Ascending aorta (tissue), 2 donors: ENCODE measurements at regions not wholly inside any gene's neighbourhood (a gene's known extent, or its start where the extent isn't known, plus 50 kb on each side); places are given as distances from the start of the nearest gene placed in this dataset.
"Not testable (repeated sequence)": the region's sequence is repeated elsewhere in the genome, so short reads cannot be mapped to it uniquely, and the experiment has no call there.

Experiments
- DNase-seq, 2 donors: peaks; one replicate each; pipeline ENCODE4 v3.0.0-alpha.2; 2019; ENCODE audit warnings: low spot score in 2 of 2
- H3K27ac ChIP-seq, 2 donors: fragments of 200-600 bp; sonication (generic); one replicate each; pipeline ENCODE4 v1.5.1; 2016 to 2017; ENCODE audit warnings: mild to moderate bottlenecking in 1 of 2
- H3K27me3 ChIP-seq: fragments of 200-600 bp; sonication (generic); one replicate; pipeline ENCODE4 v1.5.1; 2017
- H3K36me3 ChIP-seq, 2 donors: fragments of 200-600 bp; sonication (generic); one replicate each; pipeline ENCODE4 v1.5.1; 2016
- H3K4me1 ChIP-seq, 2 donors: fragments of 200-600 bp; sonication (generic); one replicate each; pipeline ENCODE4 v1.5.1; 2016 to 2017; ENCODE audit warnings: mild to moderate bottlenecking in 1 of 2
- H3K4me3 ChIP-seq, 2 donors: fragments of 200-600 bp; sonication (generic); one replicate each; pipeline ENCODE4 v1.5.1; 2016 to 2017; ENCODE audit warnings: mild to moderate bottlenecking in 1 of 2
- H3K9me3 ChIP-seq, 2 donors: fragments of 200-600 bp; sonication (generic); one replicate each; pipeline ENCODE4 v1.5.1; 2016
- CTCF ChIP-seq, 3 experiments: fragments of 200-600 bp in 2 of 3; fragments of 450-650 bp in 1 of 3; sonication (generic) in 2 of 3; IDR thresholded peaks; one replicate each; pipeline ENCODE4 v1.5.1; 2016 to 2019; ENCODE audit warnings: antibody characterized with exemption in 3 of 3, mild to moderate bottlenecking in 1 of 3, moderate library complexity in 1 of 3
- intact Hi-C: fragments of 100-400 bp; cut with DNase I; formaldehyde crosslinking; loops from one replicate; pipeline ENCODE4 v1.15.1; 2023

GRCh38 chr10:37489658-37490003, 364.2 kb downstream of the ANKRD30A start:
- TF ChIP-seq CTCF (IDR thresholded peaks at IDR 0.05) = no peak
- Histone ChIP-seq H3K36me3 (no peaks in the 10 kb centered on the region), H3K4me3 (no peak overlapping the region), H3K4me1 (no peaks in the 10 kb centered on the region), H3K27ac (no peak overlapping the region), H3K9me3 (no peaks in the 10 kb centered on the region), H3K27me3 (no peaks in the 10 kb centered on the region)
- no peak for DNase-seq
- intact Hi-C loops = no loop called here

DNA sequence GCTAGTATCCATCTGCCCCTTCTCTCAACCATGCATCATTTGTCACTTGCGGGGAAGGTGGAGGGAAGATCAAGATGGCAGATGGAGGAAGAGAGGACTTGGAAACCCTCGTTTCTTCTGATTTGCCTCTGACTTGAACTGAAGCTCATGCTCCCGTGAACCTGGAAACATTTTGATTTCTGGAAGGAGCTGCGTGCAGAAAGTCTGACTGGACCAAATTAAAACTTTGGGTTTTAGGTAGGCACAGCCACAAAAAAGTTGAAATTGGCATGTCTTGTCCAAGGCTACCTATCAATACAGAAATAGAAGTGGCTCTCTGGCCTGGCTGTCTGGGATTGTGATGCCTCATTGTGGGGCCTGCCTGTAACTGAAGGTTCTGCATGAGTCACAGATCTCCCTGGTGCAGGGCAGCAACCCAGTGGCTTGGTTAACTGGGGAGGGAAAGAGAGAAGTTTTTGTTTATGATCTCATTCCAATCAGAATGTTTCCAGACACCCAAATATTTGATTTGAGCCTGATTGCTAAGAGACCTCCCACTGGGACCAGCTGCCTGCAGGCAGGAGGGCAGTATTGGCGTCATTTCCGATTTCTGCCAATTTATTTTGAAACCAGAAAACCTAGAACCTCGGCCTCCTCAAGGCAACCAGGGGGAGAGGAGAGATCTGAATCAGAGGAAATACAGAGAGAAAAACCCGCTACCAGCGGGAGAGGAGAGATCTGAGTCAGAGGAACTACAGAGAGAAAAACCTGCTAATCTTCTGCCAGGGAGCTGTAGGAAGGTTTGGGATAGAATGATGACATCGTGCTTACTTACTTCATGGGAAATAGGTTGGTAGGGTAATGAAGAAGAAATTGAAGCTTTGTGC, 363.6 kb downstream of the ANKRD30A start:
- Histone ChIP-seq H3K36me3 (no peaks in the 10 kb centered on the region), H3K4me3 (no peak overlapping the region), H3K4me1 (no peaks in the 10 kb centered on the region), H3K27me3 (no peaks in the 10 kb centered on the region), H3K27ac (no peak overlapping the region), H3K9me3 (no peaks in the 10 kb centered on the region)
- intact Hi-C loops = no loop called here
- no peak for DNase-seq
- no peak for TF ChIP-seq CTCF (IDR thresholded peaks at IDR 0.05)

- H3K4me3 ChIP-seq, H3K27me3 ChIP-seq, H3K9me3 ChIP-seq, H3K36me3 ChIP-seq, intact Hi-C loops, DNase-seq, H3K27ac ChIP-seq, H3K4me1 ChIP-seq: not testable (repeated sequence)
Observed at GRCh38 chr10:37480596-37480995, 355.2 kb downstream of the ANKRD30A start.

DNA sequence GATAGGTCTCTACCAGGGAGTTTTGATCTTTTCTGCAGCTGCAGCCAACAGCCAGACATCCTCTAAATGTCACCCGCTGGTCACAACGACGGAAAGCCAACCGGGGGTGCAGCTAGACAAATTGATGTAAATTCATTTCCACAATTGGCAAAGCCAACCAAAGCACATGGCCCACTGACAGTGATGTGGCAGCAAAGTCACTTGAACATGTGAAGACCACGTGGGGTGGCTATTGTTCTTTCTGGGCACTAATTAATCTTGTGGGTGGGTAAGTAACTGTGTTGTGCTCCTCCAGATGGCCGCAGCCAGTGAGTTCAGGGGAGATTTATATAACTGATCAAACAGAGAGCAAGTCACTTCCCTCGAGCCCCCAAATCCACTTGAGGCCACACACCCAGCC, 354.1 kb downstream of the ANKRD30A start:
- DNase-seq = no peak
- H3K4me1 ChIP-seq = no peaks in the 10 kb centered on the region
- intact Hi-C loops = no loop called here
- H3K27ac ChIP-seq = no peak overlapping the region
- no peak overlapping the region for H3K4me3 ChIP-seq
- TF ChIP-seq CTCF (IDR thresholded peaks at IDR 0.05) = no peak
- H3K36me3 ChIP-seq = no peaks in the 10 kb centered on the region
- no peaks in the 10 kb centered on the region for H3K27me3 ChIP-seq
- no peaks in the 10 kb centered on the region for H3K9me3 ChIP-seq

DNA sequence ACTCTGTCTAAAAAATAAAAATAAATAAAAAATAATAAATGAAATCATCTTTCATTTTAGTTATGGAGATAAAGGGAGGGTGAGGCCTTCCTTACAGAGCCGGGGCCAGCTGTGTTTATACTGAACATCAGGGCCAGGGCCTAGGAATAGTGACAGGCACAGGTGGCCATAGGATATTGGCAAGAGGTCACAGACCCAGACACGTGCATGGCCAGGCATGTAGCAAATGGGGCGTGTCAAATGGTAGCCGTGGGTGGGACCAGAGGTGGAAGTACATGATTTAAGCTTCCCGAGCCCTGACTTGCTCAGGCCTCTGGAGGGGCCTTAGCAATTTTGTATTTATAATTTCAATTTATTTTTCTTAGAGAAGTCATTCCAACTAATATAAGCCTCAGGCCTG, 353.0 kb downstream of the ANKRD30A start:
- TF ChIP-seq CTCF (IDR thresholded peaks at IDR 0.05) = no peak
- no peak overlapping the region for H3K4me3 ChIP-seq
- DNase-seq = no peak
- no peaks in the 10 kb centered on the region for H3K4me1 ChIP-seq
- intact Hi-C loops = no loop called here
- H3K9me3 ChIP-seq = no peaks in the 10 kb centered on the region
- no peaks in the 10 kb centered on the region for H3K36me3 ChIP-seq
- H3K27me3 ChIP-seq = no peaks in the 10 kb centered on the region
- H3K27ac ChIP-seq = no peak overlapping the region

DNA sequence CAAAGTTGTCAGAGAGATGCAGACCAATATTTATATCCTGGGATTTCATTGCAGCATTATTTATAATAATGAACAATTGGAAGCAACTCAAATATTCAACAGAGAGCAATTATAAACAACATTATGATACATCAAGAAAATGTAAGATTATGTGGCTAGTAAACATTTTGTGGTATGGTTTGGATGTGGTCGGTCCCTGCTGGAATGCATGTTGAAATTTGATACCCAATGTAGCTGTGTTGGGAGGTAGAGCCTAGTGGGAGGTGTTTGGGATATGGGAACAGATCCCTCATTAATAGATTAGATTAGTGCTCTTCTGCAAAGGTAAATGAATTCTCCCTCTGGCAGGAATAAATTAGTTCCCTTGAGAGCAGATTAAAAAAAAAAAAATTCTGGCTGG, 350.9 kb downstream of the ANKRD30A start:
- intact Hi-C loops = no loop called here
- no peak for TF ChIP-seq CTCF (IDR thresholded peaks at IDR 0.05)

More for the DNA sequence above, 350.9 kb downstream of the ANKRD30A start:
- H3K27ac ChIP-seq = no peak overlapping the region
- no peaks in the 10 kb centered on the region for H3K27me3 ChIP-seq
- H3K4me3 ChIP-seq = no peak overlapping the region
- no peaks in the 10 kb centered on the region for H3K36me3 ChIP-seq
- no peaks in the 10 kb centered on the region for H3K4me1 ChIP-seq
- no peaks in the 10 kb centered on the region for H3K9me3 ChIP-seq
- no peak for DNase-seq
